Stimulated activated naive B cell treated with anti-CD40 and anti-IgM and Interleukin-4, amounts not matched to agents 10 μg/mL and 1 μg/mL and 100 μg/mL, for 72 hours (primary cell): ENCODE measurements at regions not wholly inside any gene's neighbourhood (a gene's known extent, or its start where the extent isn't known, plus 50 kb on each side); places are given as distances from the start of the nearest gene placed in this dataset.
"Not testable (repeated sequence)": the region's sequence is repeated elsewhere in the genome, so short reads cannot be mapped to it uniquely, and the experiment has no call there.

Experiments
- ATAC-seq, 2 donors: fragments of 150-1000 bp; cut with Tn5 transposase; replicated peaks; 2 replicates each; pipeline ENCODE4 v1.10.0; 2021; ENCODE audit warnings: moderate library complexity in 1 of 2
- DNase-seq: peaks from one replicate; pipeline ENCODE4 v3.0.0; 2021
- H3K27ac Mint-ChIP-seq: one replicate; pipeline ENCODE4 v1.8.0; 2022; ENCODE audit warnings: mild to moderate bottlenecking, mixed read lengths
- H3K27me3 Mint-ChIP-seq, 2 donors: one replicate each; pipeline ENCODE4 v1.8.0; 2022; ENCODE audit warnings: mixed read lengths in 2 of 2
- H3K36me3 Mint-ChIP-seq, 2 donors: one replicate each; pipeline ENCODE4 v1.8.0; 2022; ENCODE audit warnings: mixed read lengths in 2 of 2, mild to moderate bottlenecking in 1 of 2
- H3K4me1 Mint-ChIP-seq, 2 donors: one replicate each; pipeline ENCODE4 v1.8.0; 2022; ENCODE audit warnings: mixed read lengths in 2 of 2, mild to moderate bottlenecking in 1 of 2
- H3K4me3 Mint-ChIP-seq, 2 donors: one replicate each; pipeline ENCODE4 v1.8.0; 2022; ENCODE audit warnings: mild to moderate bottlenecking in 2 of 2, mixed read lengths in 2 of 2, moderate library complexity in 1 of 2
- H3K9me3 Mint-ChIP-seq, 2 donors: one replicate each; pipeline ENCODE4 v1.8.0; 2022; ENCODE audit warnings: mixed read lengths in 2 of 2, mild to moderate bottlenecking in 1 of 2

GRCh38 chr22:11253000-11253511, 4274.9 kb upstream of the OR11H1 start:
- DNase-seq (no peak), ATAC-seq (no peak)
- Mint-ChIP-seq H3K36me3 (no peaks in the 10 kb centered on the region), H3K9me3 (peaks cover 0 to 2% of the 10 kb centered on the region in 2 donors), H3K27ac (no peak overlapping the region), H3K4me3 (no peak overlapping the region), H3K4me1 (no peaks in the 10 kb centered on the region), H3K27me3 (no peaks in the 10 kb centered on the region)

- not testable (repeated sequence) for ATAC-seq, H3K36me3 Mint-ChIP-seq, H3K4me3 Mint-ChIP-seq, H3K9me3 Mint-ChIP-seq, DNase-seq, H3K4me1 Mint-ChIP-seq, H3K27me3 Mint-ChIP-seq
- peak overlapping the region; percentile 31 for H3K27ac Mint-ChIP-seq
Observed at GRCh38 chr22:11270981-11271380, 4257.0 kb upstream of the OR11H1 start.

- not testable (repeated sequence) for H3K4me3 Mint-ChIP-seq, H3K36me3 Mint-ChIP-seq, ATAC-seq, H3K27ac Mint-ChIP-seq, DNase-seq, H3K4me1 Mint-ChIP-seq, H3K27me3 Mint-ChIP-seq
- H3K9me3 Mint-ChIP-seq, result peaks cover 15 to 17% of the 10 kb centered on the region in 2 donors
Observed at GRCh38 chr22:11285116-11285838, 4242.7 kb upstream of the OR11H1 start.

DNA sequence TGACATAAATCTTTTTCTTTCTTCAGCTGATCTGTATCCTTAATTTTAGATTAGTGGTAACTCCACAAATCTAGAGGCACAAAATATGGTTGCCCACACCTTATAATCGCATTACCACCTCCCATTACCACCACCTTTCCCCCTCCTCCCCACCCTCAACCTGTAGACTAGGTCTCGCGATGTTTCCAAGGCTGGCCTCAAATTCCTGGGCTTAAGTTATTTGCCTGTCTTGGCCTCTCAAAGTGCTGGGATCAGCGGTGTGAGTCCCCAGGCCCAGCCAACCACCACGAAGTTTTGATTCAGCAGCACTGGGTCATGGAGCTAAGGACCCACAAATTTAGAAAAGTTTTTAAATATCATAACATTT, 4242.2 kb upstream of the OR11H1 start:
- H3K4me3 Mint-ChIP-seq, H3K27ac Mint-ChIP-seq, DNase-seq, H3K4me1 Mint-ChIP-seq, H3K36me3 Mint-ChIP-seq, ATAC-seq, H3K27me3 Mint-ChIP-seq: not testable (repeated sequence)
- H3K9me3 Mint-ChIP-seq, result peaks cover 18% of the 10 kb centered on the region in 2 donors

GRCh38 chr22:11288246-11289220, 4239.5 kb upstream of the OR11H1 start:
- not testable (repeated sequence) for H3K4me3 Mint-ChIP-seq, H3K4me1 Mint-ChIP-seq, H3K27ac Mint-ChIP-seq, DNase-seq, ATAC-seq, H3K27me3 Mint-ChIP-seq, H3K36me3 Mint-ChIP-seq
- peaks cover 22 to 30% of the 10 kb centered on the region in 2 donors for H3K9me3 Mint-ChIP-seq

DNA sequence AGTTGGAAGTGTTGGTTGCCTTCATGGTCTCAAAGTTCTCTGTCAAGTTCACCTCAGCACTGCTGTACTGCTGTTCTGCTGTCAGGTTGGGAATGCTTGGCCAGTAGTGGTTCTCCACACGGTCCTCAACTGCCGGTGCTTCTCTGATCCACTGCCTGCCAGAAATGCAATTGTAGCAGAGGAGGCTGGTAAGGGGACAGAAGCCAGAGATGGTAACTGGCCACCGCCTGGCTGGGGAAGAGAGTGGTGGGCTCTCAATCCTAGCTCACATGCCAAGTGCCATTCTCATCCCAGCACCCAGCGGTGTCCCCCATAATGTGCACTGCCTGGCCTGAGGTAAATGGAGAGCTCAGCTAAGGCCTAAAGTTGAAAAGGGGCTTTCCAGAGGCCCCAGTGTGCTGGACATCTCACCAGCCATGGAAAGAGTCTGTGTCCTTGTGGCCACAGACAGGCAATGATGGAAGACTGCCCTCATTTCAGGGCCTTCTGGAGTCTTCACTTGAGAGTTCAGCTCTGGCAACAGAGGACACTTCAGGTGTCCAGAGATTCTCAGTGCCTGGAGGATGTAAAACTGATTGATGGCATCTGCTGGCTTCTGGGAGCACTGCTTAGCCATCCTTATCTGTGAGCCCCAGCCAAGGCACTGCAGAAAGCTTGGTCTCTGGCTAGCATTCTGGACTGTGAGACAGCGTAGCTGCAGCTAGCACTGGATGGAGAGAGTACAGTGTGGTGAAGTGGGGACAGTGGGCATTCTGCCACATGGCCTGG, 4229.7 kb upstream of the OR11H1 start:
- not testable (repeated sequence) for H3K4me1 Mint-ChIP-seq, H3K4me3 Mint-ChIP-seq, ATAC-seq, H3K36me3 Mint-ChIP-seq, H3K27me3 Mint-ChIP-seq, H3K27ac Mint-ChIP-seq, DNase-seq
- H3K9me3 Mint-ChIP-seq, result peaks cover 28 to 32% of the 10 kb centered on the region in 2 donors

DNA sequence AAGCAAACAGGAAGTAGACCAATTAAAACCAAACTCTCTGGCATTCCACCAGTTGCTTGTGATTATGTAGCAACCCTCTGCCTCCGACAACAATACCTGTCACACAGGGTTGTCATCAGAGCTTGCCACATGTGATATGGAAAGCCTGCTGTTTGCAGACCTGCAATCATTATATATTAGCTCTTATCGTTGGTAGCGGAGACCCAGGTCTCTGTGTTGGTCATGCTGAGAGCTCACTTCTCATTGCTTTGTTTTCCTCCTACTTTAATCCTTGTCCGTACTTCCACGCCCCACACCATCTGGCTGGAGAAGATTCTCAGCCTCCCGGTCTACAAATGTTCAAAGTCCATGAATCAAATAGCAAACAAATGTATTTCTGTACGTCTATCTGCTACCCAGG, 4225.6 kb upstream of the OR11H1 start:
- H3K4me3 Mint-ChIP-seq, H3K36me3 Mint-ChIP-seq, H3K27ac Mint-ChIP-seq, H3K4me1 Mint-ChIP-seq, H3K27me3 Mint-ChIP-seq, DNase-seq, ATAC-seq: not testable (repeated sequence)
- peaks cover 39 to 52% of the 10 kb centered on the region in 2 donors for H3K9me3 Mint-ChIP-seq

- H3K27ac Mint-ChIP-seq, H3K4me1 Mint-ChIP-seq, H3K4me3 Mint-ChIP-seq, DNase-seq, ATAC-seq, H3K36me3 Mint-ChIP-seq, H3K27me3 Mint-ChIP-seq: not testable (repeated sequence)
- H3K9me3 Mint-ChIP-seq, result peaks cover 43 to 56% of the 10 kb centered on the region in 2 donors
Observed at GRCh38 chr22:11302904-11303303, 4225.1 kb upstream of the OR11H1 start.

- H3K27ac Mint-ChIP-seq, H3K27me3 Mint-ChIP-seq, H3K36me3 Mint-ChIP-seq, DNase-seq, ATAC-seq, H3K4me1 Mint-ChIP-seq, H3K4me3 Mint-ChIP-seq: not testable (repeated sequence)
- peaks cover 38 to 47% of the 10 kb centered on the region in 2 donors for H3K9me3 Mint-ChIP-seq
Observed at GRCh38 chr22:11305179-11305578, 4222.8 kb upstream of the OR11H1 start.

DNA sequence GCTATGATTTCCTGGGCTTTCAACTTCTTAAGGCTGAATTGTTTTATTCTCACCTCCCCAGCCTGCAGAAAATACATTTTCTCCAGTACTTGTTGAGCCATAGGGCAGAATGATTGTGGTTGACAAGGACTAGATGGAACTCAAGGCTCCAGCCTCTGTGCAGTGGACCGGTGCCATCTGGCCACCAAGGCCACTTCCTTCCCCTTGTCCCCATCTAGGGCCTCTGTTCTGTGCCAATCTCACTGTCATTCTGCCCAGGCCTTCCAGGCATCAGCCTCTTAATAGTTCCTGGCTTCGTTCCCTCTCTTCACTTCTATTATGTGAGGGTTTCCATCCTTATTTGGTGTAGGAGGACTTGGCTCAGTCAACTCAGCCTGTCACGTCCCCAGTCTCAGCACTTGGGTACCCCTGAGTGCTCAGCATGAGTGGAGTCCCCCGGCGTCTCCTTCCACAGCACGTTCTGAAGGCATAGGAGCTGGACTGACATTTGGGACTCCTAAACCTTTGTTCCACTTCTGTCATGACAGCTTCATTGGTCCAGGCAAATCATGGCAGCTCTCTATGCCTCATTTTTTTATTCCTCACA, 4221.0 kb upstream of the OR11H1 start:
- H3K27me3 Mint-ChIP-seq, result not testable (repeated sequence)

GRCh38 chr22:11307998-11308397, 4220.0 kb upstream of the OR11H1 start:
- DNase-seq (no peak), ATAC-seq (no peak)
- H3K4me1 Mint-ChIP-seq, result no peaks in the 10 kb centered on the region
- H3K27me3 Mint-ChIP-seq, result no peaks in the 10 kb centered on the region
- H3K36me3 Mint-ChIP-seq, result no peaks in the 10 kb centered on the region
- no peak overlapping the region for H3K4me3 Mint-ChIP-seq
- H3K9me3 Mint-ChIP-seq, result peaks cover 31 to 40% of the 10 kb centered on the region in 2 donors
- no peak overlapping the region for H3K27ac Mint-ChIP-seq

More for the DNA sequence above, 4221.0 kb upstream of the OR11H1 start:
- DNase-seq, H3K36me3 Mint-ChIP-seq, H3K4me1 Mint-ChIP-seq, ATAC-seq, H3K27ac Mint-ChIP-seq, H3K4me3 Mint-ChIP-seq: not testable (repeated sequence)
- H3K9me3 Mint-ChIP-seq, result peaks cover 37 to 47% of the 10 kb centered on the region in 2 donors

- not testable (repeated sequence) for H3K4me1 Mint-ChIP-seq, H3K27me3 Mint-ChIP-seq, H3K36me3 Mint-ChIP-seq
Observed at GRCh38 chr22:11309777-11310176, 4218.2 kb upstream of the OR11H1 start.

DNA sequence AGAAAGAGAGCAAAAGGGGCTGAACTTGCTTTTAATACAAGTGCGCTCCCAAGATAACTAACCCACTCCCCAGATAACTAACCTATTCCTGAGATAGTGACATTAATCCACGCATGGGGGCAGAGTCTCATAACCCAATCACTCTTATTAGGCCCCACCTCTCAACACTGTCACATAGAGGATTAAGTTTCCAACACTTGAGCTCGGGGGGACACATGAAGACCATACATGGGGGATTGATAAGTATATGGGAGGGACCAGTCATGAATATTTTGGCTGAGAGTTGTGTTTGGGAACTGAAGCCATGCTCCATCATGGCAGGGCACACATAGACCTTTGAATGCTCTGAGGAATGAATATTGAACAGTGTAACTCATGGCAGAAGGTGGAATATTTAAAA, 4217.3 kb upstream of the OR11H1 start:
- not testable (repeated sequence) for H3K4me3 Mint-ChIP-seq, H3K4me1 Mint-ChIP-seq, ATAC-seq, H3K27me3 Mint-ChIP-seq, H3K27ac Mint-ChIP-seq, H3K36me3 Mint-ChIP-seq, DNase-seq
- peaks cover 26 to 28% of the 10 kb centered on the region in 2 donors for H3K9me3 Mint-ChIP-seq

More at GRCh38 chr22:11309777-11310176, 4218.2 kb upstream of the OR11H1 start:
- ATAC-seq, DNase-seq, H3K27ac Mint-ChIP-seq, H3K4me3 Mint-ChIP-seq: not testable (repeated sequence)
- H3K9me3 Mint-ChIP-seq, result peaks cover 32 to 35% of the 10 kb centered on the region in 2 donors
